ENCODE measurements at regions not wholly inside any gene's neighbourhood (a gene's known extent, or its start where the extent isn't known, plus 50 kb on each side); places are given as distances from the start of the nearest gene placed in this dataset.

DNA sequence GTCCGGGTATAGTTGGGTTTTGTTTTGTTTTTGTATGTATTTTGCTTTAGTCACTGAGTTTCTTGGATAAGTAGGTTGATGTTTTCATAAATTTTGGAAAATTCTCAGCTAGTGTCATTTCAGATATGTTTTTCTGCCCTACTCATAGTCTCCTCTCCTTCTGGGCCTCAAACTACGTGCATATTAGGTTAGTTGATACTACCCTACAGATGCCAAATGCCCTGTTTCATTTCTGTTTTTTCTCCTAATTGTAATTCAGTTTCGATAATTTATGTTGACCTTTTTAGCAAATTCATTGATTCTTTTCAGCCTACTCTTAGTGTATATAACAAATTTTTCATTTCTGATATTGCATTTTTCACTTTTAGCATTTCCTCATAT is 268.6 kb upstream of the RGS18 start:
- TF ChIP-seq, protein P1, sequence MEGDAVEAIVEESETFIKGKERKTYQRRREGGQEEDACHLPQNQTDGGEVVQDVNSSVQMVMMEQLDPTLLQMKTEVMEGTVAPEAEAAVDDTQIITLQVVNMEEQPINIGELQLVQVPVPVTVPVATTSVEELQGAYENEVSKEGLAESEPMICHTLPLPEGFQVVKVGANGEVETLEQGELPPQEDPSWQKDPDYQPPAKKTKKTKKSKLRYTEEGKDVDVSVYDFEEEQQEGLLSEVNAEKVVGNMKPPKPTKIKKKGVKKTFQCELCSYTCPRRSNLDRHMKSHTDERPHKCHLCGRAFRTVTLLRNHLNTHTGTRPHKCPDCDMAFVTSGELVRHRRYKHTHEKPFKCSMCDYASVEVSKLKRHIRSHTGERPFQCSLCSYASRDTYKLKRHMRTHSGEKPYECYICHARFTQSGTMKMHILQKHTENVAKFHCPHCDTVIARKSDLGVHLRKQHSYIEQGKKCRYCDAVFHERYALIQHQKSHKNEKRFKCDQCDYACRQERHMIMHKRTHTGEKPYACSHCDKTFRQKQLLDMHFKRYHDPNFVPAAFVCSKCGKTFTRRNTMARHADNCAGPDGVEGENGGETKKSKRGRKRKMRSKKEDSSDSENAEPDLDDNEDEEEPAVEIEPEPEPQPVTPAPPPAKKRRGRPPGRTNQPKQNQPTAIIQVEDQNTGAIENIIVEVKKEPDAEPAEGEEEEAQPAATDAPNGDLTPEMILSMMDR (IDR thresholded peaks at IDR 0.05; ENCODE audit: low read depth, low read length), result no peak
- no peak for TF ChIP-seq MYC (IDR thresholded peaks at IDR 0.05; ENCODE audit: low read depth, low read length)

Measured in NB4 (cell line).